ENCODE measurements at regions not wholly inside any gene's neighbourhood (a gene's known extent, or its start where the extent isn't known, plus 50 kb on each side); places are given as distances from the start of the nearest gene placed in this dataset.
A peak's percentile ranks its signal among the peaks of the same experiment; 100 is the strongest.

GRCh38 chr22:42180349-42180842 lies 49.8 kb upstream of the CYP2D6 start:
- peak; percentile 33 for DNase-seq (ENCODE audit: low read depth, low spot score)
